MM.1S (cell line): ENCODE measurements at regions not wholly inside any gene's neighbourhood (a gene's known extent, or its start where the extent isn't known, plus 50 kb on each side); places are given as distances from the start of the nearest gene placed in this dataset.

Experiments
- DNase-seq: peaks from one replicate; pipeline ENCODE4 v3.0.0-alpha.2; 2015
- H2AFZ ChIP-seq: fragments of 300-600 bp; sonication (generic); 2 replicates; pipeline ENCODE4 v1.6.0; 2016; ENCODE audit warnings: antibody characterized with exemption, low read length
- H3F3A ChIP-seq: fragments of 300-600 bp; sonication (generic); 2 replicates; pipeline ENCODE4 v1.6.1; 2016; ENCODE audit warnings: mild to moderate bottlenecking, antibody characterized with exemption, low read length, moderate library complexity, mixed read lengths; ENCODE audit not compliant: insufficient read depth
- H3K27ac ChIP-seq: fragments of 300-600 bp; sonication (generic); 2 replicates; pipeline ENCODE4 v1.5.1; 2016; ENCODE audit warnings: mild to moderate bottlenecking, low read length
- H3K27me3 ChIP-seq: fragments of 300-600 bp; sonication (generic); replicated peaks from 2 replicates; pipeline ENCODE4 v1.6.0; 2016; ENCODE audit warnings: low read length; ENCODE audit not compliant: insufficient read depth
- H3K36me3 ChIP-seq: fragments of 300-600 bp; sonication (generic); replicated peaks from 2 replicates; pipeline ENCODE4 v1.6.1; 2016; ENCODE audit warnings: mild to moderate bottlenecking, low read length, mixed read lengths; ENCODE audit not compliant: insufficient read depth
- H3K4me1 ChIP-seq: fragments of 300-600 bp; sonication (generic); 2 replicates; pipeline ENCODE4 v1.6.1; 2016; ENCODE audit warnings: low read length, mixed read lengths
- H3K4me2 ChIP-seq: fragments of 300-600 bp; sonication (generic); 2 replicates; pipeline ENCODE4 v1.6.0; 2016; ENCODE audit warnings: low read depth, low read length
- H3K4me3 ChIP-seq: fragments of 300-600 bp; sonication (generic); 2 replicates; pipeline ENCODE4 v1.5.1; 2016; ENCODE audit warnings: low read length, mixed read lengths
- H3K79me2 ChIP-seq: fragments of 300-600 bp; sonication (generic); 2 replicates; pipeline ENCODE4 v1.6.1; 2016; ENCODE audit warnings: mixed run types, low read length, mixed read lengths
- H3K9ac ChIP-seq: fragments of 300-600 bp; sonication (generic); 2 replicates; pipeline ENCODE4 v1.6.1; 2016; ENCODE audit warnings: low read length, mixed read lengths
- H3K9me2 ChIP-seq: fragments of 300-600 bp; sonication (generic); replicated peaks from 2 replicates; pipeline ENCODE4 v1.6.1; 2016; ENCODE audit warnings: mild to moderate bottlenecking, low read length, mixed read lengths; ENCODE audit not compliant: insufficient read depth
- H3K9me3 ChIP-seq: fragments of 300-600 bp; sonication (generic); replicated peaks from 2 replicates; pipeline ENCODE4 v1.6.1; 2016; ENCODE audit warnings: mild to moderate bottlenecking, low read length, mixed read lengths; ENCODE audit not compliant: insufficient read depth
- H4K20me1 ChIP-seq: fragments of 300-600 bp; sonication (generic); 2 replicates; pipeline ENCODE4 v1.6.1; 2016; ENCODE audit warnings: mild to moderate bottlenecking, low read length, moderate library complexity, mixed read lengths; ENCODE audit not compliant: insufficient read depth
- EZH2 ChIP-seq: fragments of 300-600 bp; sonication (generic); optimal IDR thresholded peaks from 2 replicates; pipeline ENCODE3; 2017; ENCODE audit warnings: low read depth, mild to moderate bottlenecking, antibody characterized with exemption, low read length, mixed read lengths
- EZH2phosphoT487 ChIP-seq: fragments of 300-600 bp; sonication (generic); IDR thresholded peaks from 2 replicates; pipeline ENCODE4 v1.6.1; 2018; ENCODE audit warnings: antibody characterized with exemption, low read length
- TF ChIP-seq, protein P1 (sequence below): fragments of 300-600 bp; sonication (generic); IDR thresholded peaks from 2 replicates; pipeline ENCODE4 v1.5.1; 2016; ENCODE audit warnings: antibody characterized with exemption, low read length, mixed read lengths

DNA sequence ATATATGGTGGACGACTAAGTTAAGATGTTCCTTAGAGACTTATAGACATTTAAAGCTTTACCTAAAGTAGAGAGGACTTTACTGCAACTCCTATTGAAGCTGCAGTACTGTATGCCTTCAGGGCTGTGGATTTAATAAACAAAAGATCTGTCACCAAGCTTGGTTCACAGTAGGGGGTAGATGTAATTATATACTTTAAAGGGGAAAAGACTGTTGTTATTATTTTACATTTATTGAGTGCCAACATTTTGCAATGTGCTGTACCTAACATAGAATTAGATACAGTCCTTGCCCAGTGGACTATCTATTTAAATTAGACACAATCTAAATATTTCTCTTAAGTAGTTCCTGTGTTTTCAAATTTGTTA, 67.2 kb downstream of the SLIT2 start:
- H3K27me3 ChIP-seq = no peaks in the 10 kb centered on the region

DNA sequence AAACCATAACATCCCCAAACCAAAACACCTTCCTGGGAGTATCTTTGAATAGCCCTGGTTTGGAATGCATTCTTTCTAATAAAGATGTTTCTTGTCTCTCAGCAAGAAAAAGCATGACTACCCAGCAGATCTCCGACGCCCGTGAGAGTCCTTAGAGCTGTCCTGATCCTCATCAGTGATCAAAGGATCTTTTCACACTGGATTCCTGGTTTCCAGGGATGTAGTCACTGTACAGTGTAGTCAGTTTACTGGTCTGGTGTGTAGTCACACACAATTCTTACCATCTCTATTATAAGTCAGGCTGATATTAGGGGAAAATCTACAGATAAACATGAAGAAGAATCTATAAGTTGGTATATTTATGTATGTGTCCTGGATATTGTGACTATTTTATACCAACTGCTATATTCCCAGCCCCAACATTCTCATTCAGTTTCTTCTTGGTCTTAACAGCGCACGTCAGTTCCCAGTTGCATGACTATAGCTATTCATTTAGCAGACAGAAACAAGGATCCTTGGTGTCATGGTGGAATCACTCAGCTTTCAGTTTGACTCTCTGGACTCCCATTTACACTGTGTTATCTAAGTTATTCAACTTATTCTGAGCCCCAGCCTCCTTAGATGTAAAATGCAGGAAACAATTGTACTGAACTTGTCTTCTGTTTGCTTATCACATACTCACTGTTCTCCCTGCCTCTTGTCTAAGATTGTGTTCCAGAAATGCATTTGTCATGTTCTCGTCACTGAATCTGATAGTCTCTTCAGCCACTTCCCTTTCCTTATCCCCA, 68.3 kb downstream of the SLIT2 start:
- no peak for DNase-seq
- no peaks in the 10 kb centered on the region for H3K36me3 ChIP-seq
- peaks cover 11% of the 10 kb centered on the region for H3F3A ChIP-seq
- H3K4me3 ChIP-seq = no peak overlapping the region
- H4K20me1 ChIP-seq = no peaks in the 10 kb centered on the region
- no peak overlapping the region for H2AFZ ChIP-seq
- TF ChIP-seq EZH2 (no peak), EZH2phosphoT487 (no peak)
- TF ChIP-seq, protein P1, sequence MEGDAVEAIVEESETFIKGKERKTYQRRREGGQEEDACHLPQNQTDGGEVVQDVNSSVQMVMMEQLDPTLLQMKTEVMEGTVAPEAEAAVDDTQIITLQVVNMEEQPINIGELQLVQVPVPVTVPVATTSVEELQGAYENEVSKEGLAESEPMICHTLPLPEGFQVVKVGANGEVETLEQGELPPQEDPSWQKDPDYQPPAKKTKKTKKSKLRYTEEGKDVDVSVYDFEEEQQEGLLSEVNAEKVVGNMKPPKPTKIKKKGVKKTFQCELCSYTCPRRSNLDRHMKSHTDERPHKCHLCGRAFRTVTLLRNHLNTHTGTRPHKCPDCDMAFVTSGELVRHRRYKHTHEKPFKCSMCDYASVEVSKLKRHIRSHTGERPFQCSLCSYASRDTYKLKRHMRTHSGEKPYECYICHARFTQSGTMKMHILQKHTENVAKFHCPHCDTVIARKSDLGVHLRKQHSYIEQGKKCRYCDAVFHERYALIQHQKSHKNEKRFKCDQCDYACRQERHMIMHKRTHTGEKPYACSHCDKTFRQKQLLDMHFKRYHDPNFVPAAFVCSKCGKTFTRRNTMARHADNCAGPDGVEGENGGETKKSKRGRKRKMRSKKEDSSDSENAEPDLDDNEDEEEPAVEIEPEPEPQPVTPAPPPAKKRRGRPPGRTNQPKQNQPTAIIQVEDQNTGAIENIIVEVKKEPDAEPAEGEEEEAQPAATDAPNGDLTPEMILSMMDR = no peak
- H3K27ac ChIP-seq = no peak overlapping the region
- no peak overlapping the region for H3K9ac ChIP-seq
- no peaks in the 10 kb centered on the region for H3K27me3 ChIP-seq
- H3K4me1 ChIP-seq = peaks cover 23% of the 10 kb centered on the region
- no peaks in the 10 kb centered on the region for H3K9me3 ChIP-seq
- no peaks in the 10 kb centered on the region for H3K79me2 ChIP-seq
- H3K9me2 ChIP-seq = no peaks in the 10 kb centered on the region
- no peak overlapping the region for H3K4me2 ChIP-seq

More for the DNA sequence above, 67.2 kb downstream of the SLIT2 start:
- Histone ChIP-seq H3K36me3 (no peaks in the 10 kb centered on the region), H3K79me2 (no peaks in the 10 kb centered on the region), H3K9me3 (no peaks in the 10 kb centered on the region), H3K27ac (peak overlapping the region; percentile 76), H3K4me2 (peak overlapping the region; percentile 82), H4K20me1 (no peaks in the 10 kb centered on the region), H3K9ac (peak overlapping the region; percentile 42), H3K9me2 (no peaks in the 10 kb centered on the region), H3F3A (peaks cover 11% of the 10 kb centered on the region), H2AFZ (peak overlapping the region; percentile 74), H3K4me1 (peaks cover 23% of the 10 kb centered on the region), H3K4me3 (peak overlapping the region; percentile 43; the same call in 1 of the 2 replicates)
- TF ChIP-seq, protein P1 = no peak
- no peak for TF ChIP-seq EZH2
- TF ChIP-seq EZH2phosphoT487 = no peak
- DNase-seq = no peak

DNA sequence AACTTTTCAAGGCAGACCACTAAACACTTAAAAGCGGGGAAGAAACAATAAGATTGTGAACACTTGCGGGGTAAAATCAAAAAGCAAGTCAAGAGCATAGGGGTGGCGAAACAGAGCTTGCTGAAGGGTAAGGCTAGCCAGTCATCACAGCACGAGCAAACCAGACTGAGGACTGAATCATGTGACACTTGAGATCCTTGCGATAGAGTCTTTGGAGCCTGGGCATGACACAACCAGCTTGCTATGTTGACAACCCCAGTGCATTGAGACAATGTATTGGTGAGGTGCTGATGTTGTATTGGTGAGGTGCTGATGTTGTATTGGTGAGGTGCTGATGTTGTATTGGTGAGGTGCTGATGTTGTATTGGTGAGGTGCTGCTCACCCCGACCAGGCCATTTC, 72.3 kb downstream of the SLIT2 start:
- no peak for DNase-seq
- no peaks in the 10 kb centered on the region for H3K36me3 ChIP-seq
- H3K9me2 ChIP-seq = no peaks in the 10 kb centered on the region
- H4K20me1 ChIP-seq = no peaks in the 10 kb centered on the region
- 0 out of 2 replicates have a peak, but pooled peaks cover 2% of the 10 kb centered on the region for H3K4me1 ChIP-seq
- no peaks in the 10 kb centered on the region for H3K27me3 ChIP-seq
- no peak overlapping the region for H2AFZ ChIP-seq
- TF ChIP-seq EZH2phosphoT487 = no peak
- no peak for TF ChIP-seq EZH2
- TF ChIP-seq, protein P1 = no peak
- H3K4me3 ChIP-seq = no peak overlapping the region
- H3K9ac ChIP-seq = no peak overlapping the region
- H3K9me3 ChIP-seq = no peaks in the 10 kb centered on the region
- no peak overlapping the region for H3K27ac ChIP-seq
- no peaks in the 10 kb centered on the region for H3F3A ChIP-seq
- no peak overlapping the region for H3K4me2 ChIP-seq
- no peaks in the 10 kb centered on the region for H3K79me2 ChIP-seq
